ENCODE measurements at regions not wholly inside any gene's neighbourhood (a gene's known extent, or its start where the extent isn't known, plus 50 kb on each side); places are given as distances from the start of the nearest gene placed in this dataset.

DNA sequence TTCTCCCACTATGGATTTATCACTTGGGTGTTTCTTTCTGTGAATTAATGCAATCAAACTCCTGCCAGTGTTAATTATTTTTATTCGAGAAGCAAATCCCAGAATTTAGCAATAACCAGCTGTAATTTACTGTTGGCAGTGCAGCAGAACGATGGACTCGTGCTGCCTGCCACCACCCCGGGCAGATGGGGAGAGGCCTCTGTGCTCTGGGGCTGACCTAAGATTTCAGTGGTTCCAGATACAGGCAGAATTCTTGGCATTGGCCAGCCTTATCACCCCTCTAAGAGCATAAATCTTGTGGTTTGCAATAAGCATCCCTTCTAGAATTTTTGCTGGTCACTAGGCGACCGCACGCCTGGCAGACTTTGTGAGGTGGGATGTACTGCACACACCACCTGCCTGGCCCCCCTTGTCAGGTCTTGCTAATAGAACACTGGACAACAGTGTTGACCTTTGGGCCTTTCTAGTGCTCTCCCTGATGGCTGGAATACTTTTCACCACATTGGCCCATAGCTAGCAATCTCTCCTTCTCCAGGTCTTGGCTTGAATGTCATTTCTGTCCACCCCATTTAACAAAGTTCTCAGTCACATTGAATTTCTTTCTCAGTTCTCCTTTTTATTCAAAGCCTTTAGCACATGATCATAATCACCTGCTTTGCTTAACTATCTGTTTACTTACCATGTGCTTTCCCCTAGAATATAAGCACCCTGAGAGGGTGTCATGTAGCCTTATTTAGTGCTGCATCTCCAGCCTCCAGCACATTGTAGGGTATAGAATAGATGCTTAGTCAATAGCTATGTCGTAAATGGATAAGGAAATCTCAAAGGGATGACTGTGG lies 122.1 kb upstream of the DYNLRB2 start:
- DNase-seq: no peak

DNA sequence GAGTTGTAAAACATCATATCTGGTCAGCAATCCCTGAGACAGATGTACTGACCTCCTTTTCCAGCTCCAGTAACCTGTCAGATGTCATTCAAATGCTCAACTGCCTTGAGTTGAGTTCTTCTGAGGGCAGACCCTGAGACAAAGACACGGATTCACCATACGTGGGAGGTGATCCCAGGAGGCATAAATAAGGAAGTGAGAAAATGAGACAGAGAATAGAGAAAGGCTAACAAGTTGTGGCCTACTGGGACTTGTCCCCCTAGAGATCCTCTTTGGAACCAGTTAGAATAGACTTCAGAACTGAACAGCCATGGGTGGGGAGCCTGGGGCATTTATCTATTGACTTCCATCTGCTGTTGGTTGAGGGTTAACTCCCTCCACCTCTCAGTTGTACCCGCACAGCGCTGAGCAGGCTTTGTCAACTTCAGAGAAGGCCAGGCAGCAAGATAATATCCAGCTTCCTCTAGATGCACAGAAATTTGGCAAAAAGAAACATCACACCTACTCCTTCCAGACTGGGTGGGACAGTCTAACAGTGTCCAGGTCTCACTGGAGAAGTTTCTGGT lies 123.0 kb upstream of the DYNLRB2 start:
- DNase-seq: no peak

DNA sequence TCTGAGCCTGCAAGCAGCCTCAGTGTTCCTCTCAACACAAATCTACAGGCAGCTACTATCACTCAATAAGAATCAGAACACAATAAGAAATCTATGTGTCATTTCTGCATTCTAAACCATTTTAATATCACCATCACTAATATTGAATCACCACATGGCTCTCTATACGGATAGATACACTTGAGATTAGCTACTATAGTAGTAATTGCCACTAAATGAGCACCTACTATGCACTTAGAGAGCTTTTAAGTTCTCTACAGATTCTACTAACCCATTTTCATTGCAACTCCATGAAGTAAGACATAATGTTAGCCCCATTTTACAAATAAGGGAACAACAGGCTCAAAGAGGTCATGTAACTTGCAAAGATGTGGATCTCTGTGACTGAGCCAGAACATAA lies 132.8 kb upstream of the DYNLRB2 start:
- no peak for DNase-seq

DNA sequence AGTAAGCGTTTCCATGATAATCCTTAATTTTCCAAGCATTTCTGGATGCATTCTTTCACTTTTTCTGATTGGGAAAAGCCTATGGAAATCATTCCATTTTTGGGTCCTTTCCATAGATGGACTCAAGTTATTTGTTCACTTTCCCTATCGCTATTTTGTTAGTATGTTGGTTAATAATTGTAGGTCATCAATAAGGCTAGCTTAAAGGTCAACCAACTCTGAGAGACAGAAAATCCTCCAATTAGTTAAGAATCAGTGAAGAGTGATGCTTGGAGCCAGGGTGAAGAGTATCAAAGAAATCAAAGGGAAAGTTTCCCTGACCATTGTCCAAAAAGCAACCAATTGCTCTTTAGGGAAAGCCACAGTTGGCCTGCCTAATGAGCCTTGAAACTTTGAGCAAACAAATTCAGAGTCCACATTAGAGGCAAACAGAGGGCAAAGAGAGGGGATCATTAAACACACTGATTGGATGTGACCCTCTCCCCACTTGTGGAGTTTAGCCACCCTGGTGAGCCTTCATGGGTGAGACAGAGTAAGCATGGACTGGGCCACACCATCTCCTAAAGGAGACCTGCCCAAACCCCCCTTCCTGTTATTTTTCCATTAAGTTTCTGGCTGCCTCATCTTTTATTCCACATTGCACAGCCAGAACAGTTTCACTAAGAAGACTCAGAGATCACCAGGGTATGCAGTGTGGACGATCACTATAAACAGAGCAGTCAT lies 133.4 kb upstream of the DYNLRB2 start:
- no peak for DNase-seq

DNA sequence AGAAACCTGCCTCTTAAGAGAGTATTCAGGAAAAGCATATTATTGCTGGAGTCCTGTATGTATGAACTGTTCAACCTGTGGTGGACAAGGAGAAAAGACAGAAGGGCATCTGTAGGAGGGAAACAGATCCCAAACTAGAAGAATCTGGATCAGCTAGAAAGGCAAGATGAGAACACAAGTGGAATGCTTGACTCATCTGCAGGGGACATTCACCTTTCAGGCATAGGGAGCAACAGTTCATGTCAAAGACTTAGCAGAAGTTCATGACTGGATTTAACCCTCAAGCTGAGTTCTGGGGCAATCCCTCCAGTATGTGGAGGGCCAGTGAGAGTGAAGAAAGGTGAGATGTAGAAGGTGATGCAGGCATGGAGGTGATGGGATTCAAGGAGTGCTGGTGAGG lies 135.9 kb upstream of the DYNLRB2 start:
- no peak for DNase-seq

DNA sequence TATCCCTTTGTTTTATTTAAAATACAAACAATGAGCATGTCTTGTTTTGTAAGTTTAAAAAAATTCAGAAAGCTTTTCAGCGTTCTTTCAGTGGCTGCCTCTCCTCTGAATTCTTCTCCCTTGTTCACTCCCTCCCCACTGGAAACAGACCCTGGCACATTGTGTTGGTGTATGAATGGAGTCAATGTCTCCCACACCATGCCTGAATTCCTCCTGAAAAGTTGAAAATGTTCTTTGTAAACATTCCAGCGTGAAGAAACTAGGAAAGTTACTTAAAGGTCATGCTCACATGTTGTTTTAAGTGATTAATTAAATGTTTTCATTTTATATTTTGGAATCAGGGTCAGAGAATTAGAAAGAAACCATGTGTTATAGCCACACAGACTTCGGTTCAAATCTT lies 136.9 kb upstream of the DYNLRB2 start:
- DNase-seq: no peak

DNA sequence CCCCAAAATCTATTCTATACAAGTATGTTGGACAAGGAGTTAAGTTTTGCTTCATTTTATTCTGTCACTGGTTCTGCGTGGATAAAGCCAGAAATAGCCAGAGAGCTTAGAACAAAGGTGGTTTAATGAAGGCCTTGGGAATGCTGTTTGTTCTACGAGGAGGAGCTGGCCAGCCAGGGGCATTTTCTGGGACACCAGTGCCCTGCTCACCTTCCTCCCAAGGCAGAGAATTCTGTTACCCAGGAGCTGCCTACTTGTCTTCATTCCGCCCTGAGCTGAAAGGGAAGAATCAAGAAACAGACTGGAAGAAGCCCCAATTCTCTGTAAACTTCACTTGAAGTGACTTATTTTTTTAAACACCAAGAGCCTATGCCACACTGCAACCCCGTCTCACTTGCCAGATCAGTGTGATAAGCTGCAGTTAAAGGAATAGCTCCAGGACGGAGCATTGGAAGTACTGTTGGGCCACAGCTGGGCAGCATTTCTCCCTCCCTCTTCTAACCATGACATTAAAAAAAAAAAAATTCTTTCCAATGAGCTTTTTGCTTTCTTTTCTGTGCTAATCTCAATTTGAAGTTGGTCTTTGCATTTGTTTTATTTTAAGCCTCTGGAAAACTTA lies 149.8 kb upstream of the DYNLRB2 start:
- no peak for DNase-seq

DNA sequence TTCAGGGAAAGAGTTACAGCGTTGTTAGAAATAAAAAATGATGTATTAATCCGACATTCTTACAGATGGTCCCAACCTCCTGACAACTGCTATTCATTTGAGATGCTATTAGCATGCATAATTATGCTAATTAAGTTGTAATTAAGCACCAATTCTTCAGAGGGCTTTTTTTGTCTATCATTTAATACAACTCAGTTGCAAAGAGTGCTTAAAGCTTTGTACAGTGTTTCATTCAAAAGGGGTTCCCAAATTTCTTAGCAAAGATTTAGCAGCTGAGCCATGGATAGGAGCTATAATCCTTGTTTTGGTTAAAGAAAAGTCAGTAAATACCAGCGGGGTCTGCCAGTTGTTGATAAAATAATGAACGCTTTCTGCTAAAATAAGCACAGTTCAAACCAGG lies 150.7 kb upstream of the DYNLRB2 start:
- DNase-seq: no peak

DNA sequence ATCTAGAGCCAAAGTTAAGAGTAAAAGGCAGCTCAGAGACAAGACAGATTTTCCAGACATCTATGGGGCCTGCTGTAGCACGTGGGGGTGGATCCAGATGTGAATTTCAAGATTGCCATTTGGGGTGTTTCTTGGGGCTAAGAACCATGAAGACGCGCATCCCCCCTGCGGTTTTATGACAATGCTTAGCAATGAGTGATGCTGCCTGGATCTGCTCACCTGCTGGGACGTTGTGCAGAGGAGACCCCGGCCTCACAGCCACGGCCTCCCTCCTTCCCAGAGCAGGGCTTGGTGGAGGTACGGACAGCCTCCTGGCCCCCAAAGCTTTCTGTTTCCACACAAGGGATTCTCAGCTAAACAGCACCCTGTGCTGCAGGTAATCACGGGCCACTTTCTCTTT lies 151.5 kb upstream of the DYNLRB2 start:
- DNase-seq: no peak

DNA sequence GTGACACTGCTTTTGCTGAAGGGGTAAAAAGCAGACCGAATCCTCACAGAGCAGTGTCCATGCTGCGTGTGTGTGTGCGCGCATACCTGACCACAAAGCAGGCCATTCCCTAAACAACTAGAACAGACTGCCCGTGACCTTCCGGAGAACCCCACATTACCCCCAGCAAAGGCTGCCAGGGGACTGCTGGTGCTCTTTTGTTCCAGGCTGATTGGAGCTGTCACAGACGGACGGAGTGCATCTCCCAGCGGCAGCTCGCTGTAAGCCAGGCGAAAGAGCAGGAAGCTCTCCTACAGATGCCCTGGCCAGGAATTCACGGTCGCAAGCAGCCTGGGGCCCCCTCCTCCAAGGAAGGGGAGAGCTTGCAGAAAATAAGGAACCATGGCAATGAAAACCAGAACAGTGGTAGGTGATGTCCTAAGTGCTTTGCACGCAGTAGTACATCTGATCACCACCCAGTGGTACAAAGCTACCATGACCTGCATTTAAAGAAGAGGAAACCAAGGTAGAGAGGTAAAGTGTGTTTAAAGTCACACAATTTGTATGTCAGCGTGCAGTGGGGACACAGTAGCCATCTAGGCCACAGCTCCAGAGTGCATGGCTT lies 153.4 kb upstream of the DYNLRB2 start:
- DNase-seq: no peak

DNA sequence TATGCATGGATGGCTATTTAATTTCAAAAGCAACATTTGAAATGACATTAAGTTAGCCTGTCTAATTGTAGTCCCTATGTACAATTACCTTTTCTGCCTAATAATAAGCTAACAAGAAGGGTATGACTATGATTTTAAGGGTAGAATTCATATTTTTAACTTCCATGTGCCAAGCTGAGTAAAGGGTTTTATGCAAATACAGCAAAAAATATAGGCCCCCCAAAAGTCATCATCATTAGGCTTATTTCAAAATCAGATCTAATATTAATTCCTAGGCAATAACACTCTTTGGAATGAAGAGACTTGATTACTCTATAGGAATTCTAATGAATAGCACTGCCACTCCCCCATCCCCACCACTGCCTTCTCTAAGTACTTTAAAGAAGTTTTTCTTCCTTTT lies 155.9 kb upstream of the DYNLRB2 start:
- no peak for DNase-seq

DNA sequence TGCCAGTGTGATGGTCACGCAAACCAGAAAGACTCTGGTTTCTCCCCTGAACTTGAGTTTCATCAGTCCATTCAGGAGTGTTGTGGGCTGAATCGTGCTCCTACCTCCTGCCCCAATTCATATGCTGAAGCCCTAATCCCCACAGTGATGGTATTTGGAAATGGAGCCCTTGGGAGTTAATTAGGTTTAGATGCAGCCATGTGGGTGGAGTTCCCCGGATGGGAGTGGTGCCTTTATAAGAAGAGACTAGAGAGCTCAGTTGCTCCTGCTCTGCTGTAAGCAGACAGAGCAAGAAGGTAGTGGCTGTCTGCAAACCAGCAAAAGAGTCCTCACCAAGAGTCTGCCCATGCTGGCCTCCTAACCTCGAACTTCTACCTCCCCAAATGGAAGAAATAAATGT lies 160.3 kb upstream of the DYNLRB2 start:
- DNase-seq: no peak

DNA sequence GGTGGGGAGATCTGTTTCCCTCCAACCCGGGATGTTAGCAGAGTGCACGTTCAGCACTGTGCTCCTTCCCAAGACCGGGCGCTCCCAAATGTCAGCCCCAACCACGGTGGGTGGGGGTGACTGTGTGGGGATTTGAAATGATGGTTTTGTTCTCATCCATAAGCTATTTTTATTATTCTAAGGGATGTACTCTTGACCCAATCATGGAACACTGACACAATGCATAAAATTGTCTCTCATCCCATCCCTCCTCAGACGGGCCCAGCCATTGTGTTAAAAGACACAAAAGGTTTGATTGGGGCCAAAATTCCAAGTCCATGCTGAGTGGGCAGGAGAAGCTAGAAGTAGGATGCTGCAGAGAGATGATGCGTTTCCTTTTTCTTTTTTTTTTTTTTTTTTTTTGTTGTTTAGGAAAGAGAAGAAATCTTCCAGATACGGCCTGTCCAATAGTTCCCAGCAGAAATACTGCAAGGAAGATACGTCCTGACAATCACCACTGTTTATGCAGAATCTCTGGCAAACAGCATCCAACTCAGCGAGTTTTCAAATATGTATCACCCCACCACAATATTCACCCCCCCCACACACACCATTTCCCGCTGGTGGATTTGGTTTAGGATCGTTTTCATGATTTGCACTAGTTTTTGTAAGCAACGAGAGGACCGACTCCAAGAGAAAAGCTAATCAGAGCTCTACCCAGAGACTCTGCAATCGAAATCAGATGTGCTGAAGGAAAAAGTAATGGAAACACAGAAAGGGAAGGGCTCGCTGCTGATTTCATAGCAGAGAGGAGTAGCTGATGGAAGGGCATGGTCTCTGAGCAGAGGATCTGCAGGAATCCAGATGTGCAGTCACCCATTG lies 163.5 kb upstream of the DYNLRB2 start:
- no peak for DNase-seq

DNA sequence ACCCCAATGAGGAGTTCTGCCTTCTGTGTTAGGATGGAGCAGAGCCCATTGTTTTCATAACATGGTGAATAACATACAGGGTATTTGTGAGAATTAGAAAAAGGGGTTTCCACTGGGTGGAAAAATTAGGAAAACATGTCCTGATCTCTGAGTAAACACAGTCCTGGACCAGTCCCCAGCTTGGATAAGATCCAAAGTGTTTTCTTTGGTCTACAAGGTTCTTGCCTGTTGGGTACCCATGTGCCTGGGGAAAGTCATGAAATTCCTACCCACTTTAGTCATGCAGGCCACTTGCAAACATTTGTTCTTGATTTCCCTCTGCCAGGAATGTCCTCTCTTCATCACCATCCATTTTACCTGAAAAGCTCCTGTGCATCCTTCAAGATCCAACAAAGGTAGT lies 164.8 kb upstream of the DYNLRB2 start:
- DNase-seq: no peak

DNA sequence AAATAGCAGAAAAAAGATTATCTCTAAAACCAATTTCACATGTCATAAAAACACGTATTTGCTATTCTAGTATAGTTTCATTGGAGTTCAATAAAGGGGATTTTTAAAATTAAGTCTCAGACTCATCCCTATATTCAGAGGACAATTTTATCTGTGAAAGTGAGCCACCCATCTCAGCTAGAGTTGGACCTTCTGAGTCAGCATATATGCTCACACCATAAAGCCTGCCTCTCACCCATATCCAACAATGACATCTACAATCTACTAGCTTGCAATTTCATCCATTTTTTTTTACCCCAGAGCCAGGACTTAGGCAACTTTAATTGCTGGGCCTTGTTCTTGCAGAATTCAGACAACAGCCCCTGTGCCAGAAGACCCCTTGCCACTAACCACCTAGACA lies 165.3 kb upstream of the DYNLRB2 start:
- DNase-seq: no peak

DNA sequence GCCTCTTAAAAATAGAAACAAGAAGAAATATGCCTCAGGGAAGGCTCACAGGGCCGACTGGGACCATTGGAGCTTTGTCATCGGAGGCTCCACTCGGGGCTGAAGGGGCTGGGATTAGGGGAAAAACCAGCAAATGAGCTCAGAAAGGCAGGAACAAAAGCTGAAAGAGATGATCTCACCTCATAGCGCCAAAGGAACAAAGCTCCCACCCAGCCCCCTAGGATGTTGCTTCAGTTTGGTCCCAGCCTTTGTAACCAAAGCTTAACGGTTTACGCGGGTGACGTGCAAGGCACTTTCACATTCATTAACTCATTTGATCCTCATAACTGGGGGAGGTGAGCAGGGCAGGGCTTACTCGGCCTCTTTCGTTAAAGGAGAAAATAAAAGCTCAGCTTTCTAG lies 168.5 kb upstream of the DYNLRB2 start:
- DNase-seq: no peak

DNA sequence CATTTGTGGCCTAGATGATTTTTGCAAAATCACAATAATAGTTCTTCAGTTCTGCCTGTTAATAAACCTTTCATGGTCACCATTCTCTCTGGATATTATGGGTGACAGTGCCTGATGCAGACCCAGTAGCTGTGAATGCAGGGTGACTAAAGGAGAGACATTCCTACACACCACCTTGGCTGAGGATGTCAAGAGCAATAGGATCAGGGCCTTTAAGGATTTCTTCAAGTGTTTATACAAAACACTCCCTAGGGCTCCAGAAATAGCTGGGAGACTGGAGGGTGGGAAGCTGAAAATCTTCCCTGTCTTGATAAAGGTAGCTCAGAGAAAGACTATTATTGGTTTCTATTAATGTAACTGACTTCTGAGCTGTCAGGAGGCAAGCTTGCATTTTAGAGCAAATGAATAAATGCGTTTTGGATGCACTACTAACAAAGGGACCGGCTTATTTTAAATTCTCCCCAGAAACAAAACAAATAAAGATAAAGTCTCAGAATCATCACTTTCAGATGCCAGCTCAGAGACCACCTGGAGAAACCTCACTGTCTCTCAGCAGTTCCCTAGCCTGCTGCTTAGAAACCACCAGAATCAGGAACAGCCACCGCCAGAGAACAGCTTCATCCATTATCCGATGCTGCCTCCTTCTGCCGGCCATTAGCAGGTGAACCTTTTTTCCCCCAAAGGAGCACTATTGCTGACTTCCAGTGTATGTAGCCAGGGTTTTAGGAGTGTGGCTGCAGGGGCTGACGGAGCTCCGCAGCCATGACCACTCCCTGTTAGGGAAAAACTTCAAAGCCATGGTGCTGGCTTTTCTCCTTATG lies 171.4 kb upstream of the DYNLRB2 start:
- no peak for DNase-seq

DNA sequence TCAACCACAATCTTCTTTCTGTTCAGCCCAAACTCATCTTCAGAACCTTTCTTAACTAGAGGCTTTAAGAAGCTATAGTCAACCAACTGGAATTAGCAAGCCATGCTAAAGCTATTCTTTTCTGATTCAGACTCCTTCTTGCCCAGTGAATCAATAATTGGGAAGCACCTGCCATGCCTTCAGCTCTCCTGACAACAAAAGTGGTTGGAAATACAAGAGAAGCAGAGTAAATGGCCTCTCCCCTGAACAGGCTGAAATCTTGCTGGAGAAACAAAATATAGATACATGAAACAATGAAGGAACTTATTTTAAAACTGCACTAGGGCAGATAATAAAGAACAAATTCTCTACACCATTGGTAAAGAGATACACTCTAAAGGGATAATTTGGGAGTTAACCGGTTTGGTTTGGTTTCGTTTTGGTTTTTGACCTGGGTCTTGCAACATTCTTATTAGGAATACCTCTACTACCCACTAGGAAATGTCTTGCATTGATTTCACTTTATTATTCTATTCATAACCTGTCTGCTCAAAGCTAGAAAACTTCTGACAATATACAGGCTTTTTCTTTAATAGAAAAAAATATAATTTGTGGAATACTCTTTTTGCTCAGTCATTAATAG lies 173.6 kb upstream of the DYNLRB2 start:
- DNase-seq: no peak

DNA sequence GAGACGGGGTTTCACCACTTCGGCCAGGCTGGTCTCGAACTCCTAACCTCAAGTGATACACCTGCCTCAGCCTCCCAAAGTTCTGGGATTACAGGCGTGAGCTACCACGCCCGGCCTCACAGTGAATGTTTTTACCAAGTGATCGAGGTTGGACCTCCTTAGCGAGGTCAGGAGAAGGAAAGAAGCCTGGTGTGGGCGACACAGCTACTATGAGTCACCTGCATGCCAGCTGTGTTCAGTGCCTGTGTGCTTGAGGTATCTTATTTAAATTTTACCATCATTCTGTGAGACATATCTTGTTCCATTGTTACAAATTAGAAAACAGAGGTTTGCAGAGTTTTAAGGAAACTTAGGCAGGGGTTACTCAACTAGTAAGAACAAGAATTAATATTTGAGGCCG lies 174.8 kb upstream of the DYNLRB2 start:
- no peak for DNase-seq

DNA sequence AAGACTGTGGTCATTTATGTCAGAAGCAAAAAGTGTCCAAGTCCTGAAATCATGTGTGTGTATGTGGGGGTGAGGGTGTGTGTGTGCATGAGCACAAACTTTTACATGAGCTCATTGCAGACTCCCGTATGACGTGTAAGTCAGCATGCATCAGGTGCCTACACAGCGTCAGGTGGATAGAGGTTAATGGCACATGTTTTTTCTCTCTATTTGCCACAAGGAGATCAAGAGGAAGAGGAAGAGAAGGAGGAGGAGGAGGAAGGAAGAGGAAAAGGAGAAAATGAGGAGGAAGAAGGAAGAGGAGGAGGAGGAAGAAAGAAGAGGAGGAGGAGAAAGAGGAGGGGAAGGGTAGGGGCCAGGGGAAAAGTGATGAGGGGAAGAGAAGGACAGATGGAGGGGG lies 178.0 kb upstream of the DYNLRB2 start:
- DNase-seq: no peak

DNA sequence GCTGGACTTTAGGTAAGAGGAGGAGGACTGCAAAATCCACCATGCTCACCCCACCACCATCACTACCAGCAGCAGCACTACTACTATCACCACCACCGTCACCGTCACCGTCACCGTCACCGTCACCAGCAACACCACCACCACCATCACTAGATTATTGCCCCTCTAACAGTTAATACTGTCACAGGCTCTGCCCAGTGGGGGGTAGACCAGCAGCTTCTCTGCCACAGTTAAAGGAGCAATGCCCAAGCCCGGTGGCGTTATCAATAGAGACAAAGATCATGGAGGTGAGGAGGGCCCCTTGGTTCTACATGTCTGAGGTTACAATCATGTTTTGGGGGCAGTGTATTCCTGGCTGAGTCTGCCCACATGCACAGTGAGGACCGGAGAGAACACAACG lies 184.4 kb upstream of the DYNLRB2 start:
- DNase-seq: no peak

Data from effector CD4-positive, alpha-beta T cell (primary cell).